Transverse colon (tissue), 4 donors: ENCODE measurements at regions not wholly inside any gene's neighbourhood (a gene's known extent, or its start where the extent isn't known, plus 50 kb on each side); places are given as distances from the start of the nearest gene placed in this dataset.
"Not testable (repeated sequence)": the region's sequence is repeated elsewhere in the genome, so short reads cannot be mapped to it uniquely, and the experiment has no call there.

Source experiments
- DNase-seq: peaks from one replicate; pipeline ENCODE4 v3.0.0-alpha.2; 2019
- H3K27ac ChIP-seq, 4 donors: fragments of 200-600 bp; sonication (generic); 2 replicates each; pipeline ENCODE4 v1.5.1; 2016 to 2018; ENCODE audit warnings: inconsistent platforms in 4 of 4
- H3K27me3 ChIP-seq: fragments of 200-600 bp; sonication (generic); 2 replicates; pipeline ENCODE4 v1.5.1; 2017; ENCODE audit warnings: inconsistent platforms
- H3K36me3 ChIP-seq, 4 donors: fragments of 200-600 bp; sonication (generic); 2 replicates each; pipeline ENCODE4 v1.5.1; 2017 to 2019; ENCODE audit warnings: inconsistent platforms in 4 of 4
- H3K4me1 ChIP-seq, 4 donors: fragments of 200-600 bp; sonication (generic); 2 replicates each; pipeline ENCODE4 v1.5.1; 2017 to 2020; ENCODE audit warnings: inconsistent platforms in 4 of 4
- H3K4me3 ChIP-seq, 4 donors: fragments of 200-600 bp; sonication (generic); 1 replicate in 1 of 4; 2 replicates in 3 of 4; pipeline versions ENCODE4 v1.5.1 to v1.6.1; 2017 to 2019; ENCODE audit warnings: inconsistent platforms in 4 of 4
- H3K9me3 ChIP-seq, 2 donors: fragments of 200-600 bp; sonication (generic); 2 replicates each; pipeline ENCODE4 v1.5.1; 2017 to 2019; ENCODE audit warnings: inconsistent platforms in 2 of 2
- CTCF ChIP-seq, 5 experiments: fragments of 200-600 bp in 3 of 5; fragments of 450-650 bp in 2 of 5; sonication (generic) in 3 of 5; IDR thresholded peaks; 1 replicate in 2 of 5; 2 replicates in 3 of 5; pipeline ENCODE4 v1.5.1; 2016 to 2017; ENCODE audit warnings: antibody characterized with exemption in 5 of 5, inconsistent platforms in 3 of 5, mild to moderate bottlenecking in 2 of 5, moderate library complexity in 1 of 5
- EP300 ChIP-seq: sonication (generic); formaldehyde crosslinking; IDR thresholded peaks from one replicate; pipeline ENCODE4 v1.6.1; 2017; ENCODE audit warnings: antibody characterized with exemption, low read depth
- POLR2A ChIP-seq: fragments of 450-650 bp; IDR thresholded peaks from one replicate; pipeline ENCODE4 v1.6.1; 2016; ENCODE audit warnings: antibody characterized with exemption, mild to moderate bottlenecking, moderate library complexity
- POLR2AphosphoS5 ChIP-seq, 3 donors: sonication (generic); formaldehyde crosslinking; IDR thresholded peaks; one replicate each; pipeline ENCODE4 v1.6.1; 2016; ENCODE audit warnings: antibody characterized with exemption in 3 of 3
- WGBS, 2 donors: methylation state at CpG; one replicate each; pipeline ENCODE4 v1.1.5; 2018; ENCODE audit warnings: low coverage in 1 of 2; 5-methylcytosine and 5-hydroxymethylcytosine counted together
- in situ Hi-C, 4 donors: fragments of 200-750 bp; cut with MboI; loops; one replicate each; pipeline versions ENCODE4 v1.15.0 to v1.15.1; 2017; ENCODE audit warnings: low sequenced_read_pairs in 3 of 4, low pct_ligation_motif_present in 1 of 4, low pct_unique_long_range_greater_than_20kb in 1 of 4
- intact Hi-C: fragments of 100-400 bp; cut with DNase I; formaldehyde crosslinking; loops from one replicate; pipeline ENCODE4 v1.15.1; 2023; ENCODE audit warnings: low total_unique reads

DNA sequence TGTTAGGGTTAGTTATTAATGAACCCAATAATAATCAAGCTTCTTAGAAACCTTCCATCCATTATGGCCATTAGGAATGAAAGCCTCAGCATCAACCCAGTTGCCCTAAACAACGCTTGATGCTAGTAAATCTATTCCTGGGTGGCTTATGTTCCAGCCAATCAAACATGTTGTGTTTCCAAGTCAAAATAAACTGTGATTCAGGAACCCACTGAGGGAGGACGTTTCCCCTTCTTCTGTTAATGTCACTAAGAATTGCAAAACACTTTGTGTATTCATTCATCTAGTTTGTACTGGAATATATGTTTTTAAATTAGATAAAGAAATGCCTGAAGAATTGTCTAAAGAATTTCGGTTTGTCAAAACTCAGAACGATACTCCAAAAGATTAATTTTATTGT, 142.5 kb upstream of the MSX2 start:
- WGBS, 2 donors: 63 to 68% methylated on average over 4 of the region's 4 CpGs

DNA sequence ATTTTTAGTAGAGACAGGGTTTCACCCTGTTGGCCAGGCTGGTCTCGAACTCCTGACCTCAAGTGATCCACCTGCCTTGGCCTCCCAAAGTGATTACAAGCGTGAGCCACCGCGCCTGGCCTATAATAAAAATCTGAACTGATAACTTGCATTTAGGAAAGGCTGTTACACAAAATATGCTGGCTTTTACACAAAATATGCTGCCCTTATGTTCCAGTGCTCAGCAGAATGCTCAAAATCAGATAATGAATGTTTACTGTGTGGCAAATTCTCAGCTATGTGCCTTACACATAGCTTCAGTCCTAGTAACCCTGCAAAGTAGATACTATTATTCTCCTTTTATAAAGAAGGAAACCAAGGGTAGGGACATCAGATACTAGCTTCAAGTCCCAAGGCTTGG, 141.3 kb upstream of the MSX2 start:
- no peak for TF ChIP-seq EP300
- no peak for TF ChIP-seq POLR2A
- no peak for TF ChIP-seq CTCF (IDR thresholded peaks at IDR 0.05)
- no peak for TF ChIP-seq POLR2AphosphoS5 (IDR thresholded peaks at IDR 0.05)
- Histone ChIP-seq H3K27me3 (no peaks in the 10 kb centered on the region), H3K36me3 (no peaks in the 10 kb centered on the region), H3K27ac (no peak overlapping the region), H3K4me1 (no peaks in the 10 kb centered on the region), H3K9me3 (peaks cover 0 to 4% of the 10 kb centered on the region in 2 donors), H3K4me3 (no peak overlapping the region)
- DNase-seq: no peak
- intact Hi-C loops (no loop called here), in situ Hi-C loops (no loop called here)
- 70 to 73% methylated on average over 2 to 4 of the region's 4 CpGs for WGBS, 2 donors

More for the DNA sequence above, 142.5 kb upstream of the MSX2 start:
- in situ Hi-C loops: no loop called here
- Histone ChIP-seq H3K9me3 (peaks cover 0 to 4% of the 10 kb centered on the region in 2 donors), H3K4me3 (no peak overlapping the region), H3K36me3 (no peaks in the 10 kb centered on the region), H3K27me3 (no peaks in the 10 kb centered on the region), H3K27ac (no peak overlapping the region), H3K4me1 (no peaks in the 10 kb centered on the region)
- intact Hi-C loops: no loop called here
- no peak for DNase-seq
- TF ChIP-seq POLR2AphosphoS5 (IDR thresholded peaks at IDR 0.05) (no peak), CTCF (IDR thresholded peaks at IDR 0.05) (no peak), EP300 (no peak), POLR2A (no peak)

DNA sequence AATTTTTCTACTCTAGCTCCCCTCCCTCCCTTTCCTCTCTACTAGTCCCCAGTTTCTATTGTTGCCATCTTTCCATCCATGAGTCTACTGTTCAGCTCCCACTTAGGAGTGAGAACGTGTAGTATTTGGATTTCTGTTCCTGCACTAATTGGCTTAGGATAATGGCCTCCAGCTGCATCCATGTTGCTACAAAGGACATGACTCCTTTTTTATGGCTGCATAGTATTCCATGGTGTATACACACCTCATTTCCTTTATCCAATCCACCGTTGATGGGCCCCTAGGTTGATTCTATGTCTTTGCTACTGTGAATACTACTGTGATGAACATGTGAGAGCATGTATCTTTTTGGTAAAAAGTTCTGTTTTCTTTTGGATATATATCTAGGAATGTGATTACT, 138.9 kb upstream of the MSX2 start:
- TF ChIP-seq POLR2A: no peak
- no peak for TF ChIP-seq EP300
- no peak for TF ChIP-seq POLR2AphosphoS5 (IDR thresholded peaks at IDR 0.05)
- TF ChIP-seq CTCF (IDR thresholded peaks at IDR 0.05): no peak
- WGBS, 2 donors: 80 to 85% methylated on average over 2 of the region's 2 CpGs
- H3K4me3 ChIP-seq: no peak overlapping the region
- no peak overlapping the region for H3K27ac ChIP-seq
- H3K36me3 ChIP-seq: no peaks in the 10 kb centered on the region
- in situ Hi-C loops (no loop called here), intact Hi-C loops (no loop called here)
- peaks cover 0 to 4% of the 10 kb centered on the region in 2 donors for H3K9me3 ChIP-seq
- no peak for DNase-seq
- peaks cover 15% of the 10 kb centered on the region for H3K27me3 ChIP-seq
- no peaks in the 10 kb centered on the region for H3K4me1 ChIP-seq

DNA sequence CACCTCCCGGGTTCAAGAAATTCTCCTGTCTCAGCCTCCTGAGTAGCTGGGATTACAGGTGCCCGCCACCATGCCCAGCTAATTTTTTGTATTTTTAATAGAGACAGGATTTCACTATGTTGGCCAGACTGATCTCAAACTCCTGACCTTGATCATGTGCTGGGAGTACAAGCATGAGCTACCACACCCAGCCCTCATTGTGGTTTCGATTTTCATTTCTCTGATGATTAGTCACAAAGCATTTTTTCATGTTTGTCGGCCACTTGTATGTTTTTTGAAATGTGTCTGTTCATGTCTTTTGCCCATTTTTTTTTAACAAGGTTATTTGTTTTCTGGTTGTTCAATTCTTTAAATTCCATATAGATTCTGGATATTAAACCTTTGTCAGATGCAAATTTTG, 138.2 kb upstream of the MSX2 start:
- intact Hi-C loops, H3K4me1 ChIP-seq, H3K36me3 ChIP-seq, in situ Hi-C loops, DNase-seq, H3K4me3 ChIP-seq, H3K9me3 ChIP-seq, H3K27ac ChIP-seq: not testable (repeated sequence)
- peaks cover 15% of the 10 kb centered on the region for H3K27me3 ChIP-seq
- WGBS, 2 donors: 61 to 83% methylated on average over 1 to 4 of the region's 4 CpGs

GRCh38 chr5:174589011-174589410, 135.4 kb upstream of the MSX2 start:
- no peak for TF ChIP-seq EP300
- Histone ChIP-seq H3K9me3 (peaks cover 0 to 4% of the 10 kb centered on the region in 2 donors), H3K27ac (no peak overlapping the region), H3K4me1 (no peaks in the 10 kb centered on the region), H3K36me3 (no peaks in the 10 kb centered on the region), H3K27me3 (peaks cover 15% of the 10 kb centered on the region), H3K4me3 (no peak overlapping the region)
- DNase-seq: no peak
- in situ Hi-C loops (no loop called here), intact Hi-C loops (no loop called here)
- 40 to 75% methylated on average over 1 to 7 of the region's 7 CpGs for WGBS, 2 donors
